ENCODE measurements at regions not wholly inside any gene's neighbourhood (a gene's known extent, or its start where the extent isn't known, plus 50 kb on each side); places are given as distances from the start of the nearest gene placed in this dataset.

DNA sequence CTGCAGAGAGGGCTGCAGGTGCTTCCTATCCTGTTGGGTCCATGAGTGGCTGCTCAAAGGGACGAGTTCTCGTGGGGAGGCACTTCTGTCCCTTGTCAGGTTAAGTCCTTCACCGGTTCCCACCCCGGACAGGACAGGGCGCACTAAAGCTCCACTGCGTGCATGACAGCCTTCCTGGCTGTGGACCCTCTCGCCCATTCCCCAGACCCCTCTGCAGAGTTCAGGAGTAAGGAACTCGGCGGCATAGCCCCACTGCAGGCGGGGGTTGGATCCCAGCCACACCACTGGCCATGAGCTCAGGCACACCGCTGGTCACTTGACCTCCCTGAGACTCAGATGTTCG, 147.5 kb upstream of the ID2 start:
- WGBS, 2 donors, result 71 to 75% methylated on average over 2 to 3 of the region's 12 CpGs
- no peak for DNase-seq
- Histone ChIP-seq H3K4me3 (no peak overlapping the region), H3K4me1 (peaks cover 30 to 55% (median 43%) of the 10 kb centered on the region in 3 donors), H3K27me3 (no peaks in the 10 kb centered on the region), H3K36me3 (no peaks in the 10 kb centered on the region), H3K9me3 (peaks cover 0 to 11% (median 9%) of the 10 kb centered on the region in 3 donors), H3K27ac (peak overlapping the region; percentile 52 to 84 (median 66))
- intact Hi-C loops (cut with DNase I), result no loop called here
- no peak for TF ChIP-seq POLR2A (IDR thresholded peaks at IDR 0.05)
- TF ChIP-seq, protein P1, sequence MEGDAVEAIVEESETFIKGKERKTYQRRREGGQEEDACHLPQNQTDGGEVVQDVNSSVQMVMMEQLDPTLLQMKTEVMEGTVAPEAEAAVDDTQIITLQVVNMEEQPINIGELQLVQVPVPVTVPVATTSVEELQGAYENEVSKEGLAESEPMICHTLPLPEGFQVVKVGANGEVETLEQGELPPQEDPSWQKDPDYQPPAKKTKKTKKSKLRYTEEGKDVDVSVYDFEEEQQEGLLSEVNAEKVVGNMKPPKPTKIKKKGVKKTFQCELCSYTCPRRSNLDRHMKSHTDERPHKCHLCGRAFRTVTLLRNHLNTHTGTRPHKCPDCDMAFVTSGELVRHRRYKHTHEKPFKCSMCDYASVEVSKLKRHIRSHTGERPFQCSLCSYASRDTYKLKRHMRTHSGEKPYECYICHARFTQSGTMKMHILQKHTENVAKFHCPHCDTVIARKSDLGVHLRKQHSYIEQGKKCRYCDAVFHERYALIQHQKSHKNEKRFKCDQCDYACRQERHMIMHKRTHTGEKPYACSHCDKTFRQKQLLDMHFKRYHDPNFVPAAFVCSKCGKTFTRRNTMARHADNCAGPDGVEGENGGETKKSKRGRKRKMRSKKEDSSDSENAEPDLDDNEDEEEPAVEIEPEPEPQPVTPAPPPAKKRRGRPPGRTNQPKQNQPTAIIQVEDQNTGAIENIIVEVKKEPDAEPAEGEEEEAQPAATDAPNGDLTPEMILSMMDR (IDR thresholded peaks at IDR 0.05), result no peak

DNA sequence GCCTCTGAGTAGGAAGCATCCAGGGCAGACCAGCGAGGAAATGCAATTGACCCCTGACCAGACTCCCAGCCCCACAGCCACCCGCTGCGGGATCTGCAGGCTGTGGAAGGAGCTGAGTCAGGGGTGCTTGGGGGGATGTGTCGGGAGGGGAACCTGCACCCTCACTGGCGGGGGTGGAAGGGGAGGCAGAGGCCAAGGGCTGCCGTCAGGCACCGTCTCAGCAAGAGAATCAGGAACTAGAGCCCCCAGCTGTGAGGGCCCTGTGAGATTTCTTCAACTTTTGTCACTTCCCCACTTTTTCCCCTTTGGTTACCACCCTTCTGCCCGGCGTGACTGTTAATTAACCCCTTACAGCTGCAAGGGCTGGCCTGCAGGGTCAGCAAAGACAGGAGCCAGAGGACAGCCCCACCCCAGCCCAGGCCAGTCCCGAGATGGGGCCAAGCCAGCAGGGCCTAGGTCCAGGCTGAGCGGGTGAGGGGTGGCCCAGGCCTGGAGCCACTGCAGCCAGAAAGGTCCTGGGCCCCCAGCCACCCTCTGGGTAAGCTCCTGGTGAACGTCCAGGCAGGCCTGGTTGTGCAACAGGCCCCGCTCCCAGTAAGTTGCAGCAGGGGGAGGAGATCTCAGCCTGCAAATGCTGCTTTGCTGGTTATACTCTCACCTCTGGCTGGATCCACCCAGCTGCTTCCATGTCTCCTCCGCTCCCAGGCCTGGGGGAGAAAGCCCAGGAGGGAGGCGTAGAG, 147.0 kb upstream of the ID2 start:
- H3K36me3 ChIP-seq, result no peaks in the 10 kb centered on the region
- no peak overlapping the region for H3K4me3 ChIP-seq
- intact Hi-C loops (cut with DNase I), result no loop called here
- peak overlapping the region; percentile 52 to 84 (median 66) for H3K27ac ChIP-seq
- 13 to 48% methylated on average over 3 of the region's 15 CpGs for WGBS, 2 donors
- TF ChIP-seq POLR2A (IDR thresholded peaks at IDR 0.05), result no peak
- TF ChIP-seq, protein P1 (IDR thresholded peaks at IDR 0.05), result peak in 1 of 6 experiments; percentile 13
- H3K9me3 ChIP-seq, result peaks cover 0 to 11% (median 9%) of the 10 kb centered on the region in 3 donors
- H3K27me3 ChIP-seq, result no peaks in the 10 kb centered on the region
- DNase-seq, result no peak
- peaks cover 35 to 61% (median 48%) of the 10 kb centered on the region in 3 donors for H3K4me1 ChIP-seq

DNA sequence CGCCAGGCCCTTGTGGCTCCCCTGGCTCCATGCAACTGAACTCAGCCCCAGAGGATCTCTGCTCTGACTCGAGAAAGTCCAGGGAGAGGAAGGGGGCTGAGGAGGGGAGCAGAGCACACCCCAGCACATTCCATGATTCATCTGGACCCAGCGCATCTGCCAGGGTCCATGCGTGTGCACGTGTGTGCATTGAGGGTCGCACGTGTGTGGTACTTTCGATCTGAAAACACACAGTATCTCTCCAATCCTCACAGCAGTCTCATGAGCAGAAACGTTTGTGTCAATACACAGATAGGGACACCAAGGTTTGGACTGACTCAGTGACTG, 146.4 kb upstream of the ID2 start:
- Histone ChIP-seq H3K4me1 (peaks cover 39 to 66% (median 54%) of the 10 kb centered on the region in 3 donors), H3K36me3 (no peaks in the 10 kb centered on the region), H3K9me3 (peaks cover 0 to 11% (median 9%) of the 10 kb centered on the region in 3 donors), H3K27ac (peak overlapping the region; percentile 52 to 84 (median 66)), H3K4me3 (no peak overlapping the region), H3K27me3 (no peaks in the 10 kb centered on the region)
- 52 to 73% methylated on average over 7 to 9 of the region's 9 CpGs for WGBS, 2 donors
- TF ChIP-seq, protein P1 (IDR thresholded peaks at IDR 0.05), result no peak
- no peak for TF ChIP-seq POLR2A (IDR thresholded peaks at IDR 0.05)
- intact Hi-C loops (cut with DNase I), result no loop called here
- no peak for DNase-seq

DNA sequence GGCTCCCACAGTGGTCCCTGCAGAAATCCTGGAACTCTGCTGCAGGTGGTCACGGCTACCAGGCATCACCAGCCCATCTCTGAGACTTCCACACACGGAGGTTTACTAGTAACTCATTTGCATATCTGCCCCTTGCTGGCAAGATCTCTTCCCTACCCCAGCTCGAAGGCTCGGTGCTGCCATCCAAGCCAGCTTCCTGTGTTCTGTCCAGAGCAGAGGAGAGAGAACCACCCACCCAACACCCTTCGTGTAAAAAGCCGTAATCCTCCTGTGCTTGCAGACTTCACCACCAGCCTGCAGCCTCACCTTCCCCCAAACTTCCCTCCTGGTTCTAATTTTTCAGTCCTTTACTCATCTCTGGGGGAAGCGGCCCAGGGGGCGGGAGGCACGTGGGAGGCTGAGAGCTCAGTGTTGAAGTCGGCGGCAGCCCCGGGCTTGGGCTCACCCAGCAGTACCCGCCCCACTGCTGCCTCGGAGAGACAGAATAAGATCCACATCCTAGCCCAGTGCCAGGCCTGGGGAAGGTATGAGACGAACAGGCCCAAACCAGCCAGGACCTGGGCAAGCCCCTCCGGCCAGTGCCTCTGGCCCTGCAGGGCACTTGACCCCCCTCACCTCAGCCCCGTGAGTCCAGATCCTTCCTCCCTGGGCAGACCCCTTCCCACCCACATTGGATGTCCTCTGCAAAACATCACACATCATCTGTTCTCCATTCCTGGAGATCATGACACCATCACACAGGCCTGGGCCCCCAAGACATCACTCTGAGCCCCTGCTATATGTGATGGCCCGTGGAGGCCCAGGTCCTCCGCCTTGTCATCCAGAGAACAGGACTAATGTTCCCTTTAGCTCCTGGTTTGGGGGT, 145.8 kb upstream of the ID2 start:
- H3K36me3 ChIP-seq, result no peaks in the 10 kb centered on the region
- no peak overlapping the region for H3K4me3 ChIP-seq
- intact Hi-C loops (cut with DNase I), result no loop called here
- H3K9me3 ChIP-seq, result peaks cover 0 to 6% (median 5%) of the 10 kb centered on the region in 3 donors
- no peaks in the 10 kb centered on the region for H3K27me3 ChIP-seq
- DNase-seq, result no peak
- peak overlapping the region; percentile 52 to 84 (median 66) for H3K27ac ChIP-seq
- peaks cover 46 to 72% (median 60%) of the 10 kb centered on the region in 3 donors for H3K4me1 ChIP-seq
- no peak for TF ChIP-seq POLR2A (IDR thresholded peaks at IDR 0.05)
- TF ChIP-seq, protein P1 (IDR thresholded peaks at IDR 0.05), result no peak
- WGBS, 2 donors, result 60 to 72% methylated on average over 9 to 10 of the region's 19 CpGs
